ENCODE measurements at regions not wholly inside any gene's neighbourhood (a gene's known extent, or its start where the extent isn't known, plus 50 kb on each side); places are given as distances from the start of the nearest gene placed in this dataset.
"Not testable (repeated sequence)": the region's sequence is repeated elsewhere in the genome, so short reads cannot be mapped to it uniquely, and the experiment has no call there.

GRCh38 chr5:53219610-53220009 is 110.1 kb upstream of the MOCS2 start:
- DNase-seq, result no peak

GRCh38 chr5:53233645-53234405 is 124.3 kb upstream of the MOCS2 start:
- no peak for DNase-seq

GRCh38 chr5:53236683-53237082 is 127.1 kb upstream of the MOCS2 start:
- no peak for DNase-seq

- DNase-seq, result no peak
Observed at GRCh38 chr5:53237876-53238275, 128.3 kb upstream of the MOCS2 start.

GRCh38 chr5:53239301-53239990 is 129.9 kb upstream of the MOCS2 start:
- DNase-seq, result no peak

- DNase-seq, result no peak
Observed at GRCh38 chr5:53240661-53241060, 131.1 kb upstream of the MOCS2 start.

GRCh38 chr5:53241572-53241971 is 132.0 kb upstream of the MOCS2 start:
- no peak for DNase-seq

- no peak for DNase-seq
Observed at GRCh38 chr5:53243403-53243802, 133.8 kb upstream of the MOCS2 start.

- DNase-seq, result peak; percentile 22
Observed at GRCh38 chr5:53246042-53246836, 136.7 kb upstream of the MOCS2 start.

GRCh38 chr5:53249529-53250200 is 140.1 kb upstream of the MOCS2 start:
- DNase-seq, result peak; percentile 70

- DNase-seq, result no peak
Observed at GRCh38 chr5:53250201-53250550, 140.6 kb upstream of the MOCS2 start.

GRCh38 chr5:53253421-53253871 is 143.9 kb upstream of the MOCS2 start:
- DNase-seq, result peak; percentile 11

GRCh38 chr5:53256746-53257145 is 147.2 kb upstream of the MOCS2 start:
- peak; percentile 3 for DNase-seq

- no peak for DNase-seq
Observed at GRCh38 chr5:53257806-53258373, 148.3 kb upstream of the MOCS2 start.

- DNase-seq, result no peak
Observed at GRCh38 chr5:53259176-53259575, 149.6 kb upstream of the MOCS2 start.

- no peak for DNase-seq
Observed at GRCh38 chr5:53260446-53260845, 150.9 kb upstream of the MOCS2 start.

- DNase-seq, result no peak
Observed at GRCh38 chr5:53261245-53261644, 151.7 kb upstream of the MOCS2 start.

GRCh38 chr5:53262348-53262970 is 152.9 kb upstream of the MOCS2 start:
- peak; percentile 26 for DNase-seq

GRCh38 chr5:53263151-53263550 is 153.6 kb upstream of the MOCS2 start:
- DNase-seq, result no peak

GRCh38 chr5:53265043-53265442 is 155.5 kb upstream of the MOCS2 start:
- no peak for DNase-seq

- not testable (repeated sequence) for DNase-seq
Observed at GRCh38 chr5:53268241-53268640, 158.7 kb upstream of the MOCS2 start.

GRCh38 chr5:53275666-53276065 is 166.1 kb upstream of the MOCS2 start:
- DNase-seq, result no peak
